A673 (cell line): ENCODE measurements at regions not wholly inside any gene's neighbourhood (a gene's known extent, or its start where the extent isn't known, plus 50 kb on each side); places are given as distances from the start of the nearest gene placed in this dataset.

Source experiments
- BruUV-seq: library from RNA; stranded (reverse); fragments of 400-500 nt; replicated peaks from 2 replicates; lab custom pipeline; 2021; lab: Mats Ljungman, UMichigan
- CTCF ChIA-PET: fragments of 300-600 bp; sonication (Branson Sonifier 250); formaldehyde crosslinking; loops from one replicate; lab custom pipeline; 2022; ENCODE audit warnings: antibody characterized with exemption; lab: Charles Lee
- POLR2A ChIA-PET: fragments of 300-600 bp; sonication (Branson Sonifier 250); formaldehyde crosslinking; loops from one replicate; lab custom pipeline; 2022; ENCODE audit warnings: antibody characterized with exemption; ENCODE audit not compliant: low non-redundant PET; lab: Charles Lee
- DNase-seq: peaks from one replicate; pipeline ENCODE4 v3.0.0-alpha.2; 2015; ENCODE audit warnings: low spot score
- H3K27ac ChIP-seq: fragments of 200-600 bp; sonication (generic); 2 replicates; pipeline ENCODE4 v1.5.1; 2016; ENCODE audit warnings: mixed run types, low read depth, mild to moderate bottlenecking, mixed read lengths, antibody characterized with exemption, low read length; ENCODE audit not compliant: poor library complexity, severe bottlenecking
- H3K27me3 ChIP-seq: fragments of 200-600 bp; sonication (generic); replicated peaks from 2 replicates; pipeline ENCODE4 v1.6.1; 2017; ENCODE audit warnings: mixed run types, low read depth, mild to moderate bottlenecking, mixed read lengths, antibody characterized with exemption, low read length; ENCODE audit not compliant: insufficient read depth, poor library complexity
- H3K36me3 ChIP-seq: fragments of 200-600 bp; sonication (generic); 2 replicates; pipeline ENCODE4 v1.6.1; 2016; ENCODE audit warnings: mixed run types, mild to moderate bottlenecking, mixed read lengths, antibody characterized with exemption, low read length; ENCODE audit not compliant: insufficient read depth, poor library complexity, severe bottlenecking
- H3K4me1 ChIP-seq: fragments of 200-600 bp; sonication (generic); 2 replicates; pipeline ENCODE4 v1.6.1; 2017; ENCODE audit warnings: mixed run types, mild to moderate bottlenecking, mixed read lengths, antibody characterized with exemption, low read length; ENCODE audit not compliant: insufficient read depth, poor library complexity, severe bottlenecking
- H3K4me3 ChIP-seq: fragments of 200-600 bp; sonication (generic); 2 replicates; pipeline ENCODE4 v1.5.1; 2016; ENCODE audit warnings: low read depth, mixed run types, mild to moderate bottlenecking, mixed read lengths, low read length; ENCODE audit not compliant: poor library complexity, severe bottlenecking
- H3K9me3 ChIP-seq: fragments of 200-600 bp; sonication (generic); 2 replicates; pipeline ENCODE4 v1.6.1; 2016; ENCODE audit warnings: mixed run types, low read depth, mild to moderate bottlenecking, mixed read lengths, antibody characterized with exemption, low read length; ENCODE audit not compliant: poor library complexity, severe bottlenecking
- CTCF ChIP-seq: fragments of 300-800, 200-600 bp; sonication (generic); conservative IDR thresholded peaks from 2 replicates; pipeline ENCODE4 v1.5.1; 2017; ENCODE audit warnings: low read depth, mild to moderate bottlenecking, antibody characterized with exemption, low read length, moderate library complexity, mixed read lengths
- EZH2 ChIP-seq: fragments of 200-600 bp; sonication (generic); IDR thresholded peaks from 2 replicates; pipeline ENCODE4 v1.6.1; 2017; ENCODE audit warnings: borderline replicate concordance, low read depth, mild to moderate bottlenecking, mixed read lengths, antibody characterized with exemption, low read length; ENCODE audit not compliant: poor library complexity, severe bottlenecking
- intact Hi-C: fragments of 100-400 bp; cut with micrococcal nuclease; formaldehyde crosslinking; loops from one replicate; pipeline ENCODE4 v1.10.0; 2022; ENCODE audit not compliant: unreplicated experiment

- no TSS peak for BruUV-seq
- Histone ChIP-seq H3K9me3 (no peaks in the 10 kb centered on the region), H3K27me3 (no peaks in the 10 kb centered on the region), H3K27ac (no peak overlapping the region), H3K4me3 (no peak overlapping the region), H3K4me1 (peaks cover 28% of the 10 kb centered on the region), H3K36me3 (no peaks in the 10 kb centered on the region)
- POLR2A ChIA-PET, result no interaction called here
- intact Hi-C loops, result no loop called here
- DNase-seq, result no peak
- CTCF ChIA-PET, result no interaction called here
- no peak for TF ChIP-seq CTCF
- TF ChIP-seq EZH2, result no peak
Observed at GRCh38 chr3:152617609-152618008, 217.3 kb upstream of the P2RY1 start.

GRCh38 chr3:152618529-152618928, 216.4 kb upstream of the P2RY1 start:
- ChIA-PET CTCF (no interaction called here), POLR2A (no interaction called here)
- intact Hi-C loops, result no loop called here
- Histone ChIP-seq H3K36me3 (no peaks in the 10 kb centered on the region), H3K4me1 (peaks cover 36% of the 10 kb centered on the region), H3K9me3 (no peaks in the 10 kb centered on the region), H3K27me3 (no peaks in the 10 kb centered on the region), H3K27ac (no peak overlapping the region), H3K4me3 (no peak overlapping the region)
- TF ChIP-seq EZH2 (no peak), CTCF (no peak)
- no peak for DNase-seq
- no TSS peak for BruUV-seq

- ChIA-PET POLR2A (no interaction called here), CTCF (no interaction called here)
- Histone ChIP-seq H3K9me3 (no peaks in the 10 kb centered on the region), H3K27ac (no peak overlapping the region), H3K4me1 (peaks cover 45% of the 10 kb centered on the region), H3K4me3 (no peak overlapping the region), H3K36me3 (no peaks in the 10 kb centered on the region), H3K27me3 (no peaks in the 10 kb centered on the region)
- no peak for DNase-seq
- TF ChIP-seq CTCF, result no peak
- TF ChIP-seq EZH2, result no peak
- BruUV-seq, result no TSS peak
- intact Hi-C loops, result no loop called here
Observed at GRCh38 chr3:152619691-152620090, 215.2 kb upstream of the P2RY1 start.
